Stimulated activated CD8-positive, alpha-beta memory T cell treated with anti-CD3 and anti-CD28 coated beads, Interleukin-7, amount 100 ng/mL, for 4 hours (primary cell): ENCODE measurements at regions not wholly inside any gene's neighbourhood (a gene's known extent, or its start where the extent isn't known, plus 50 kb on each side); places are given as distances from the start of the nearest gene placed in this dataset.
"Not testable (repeated sequence)": the region's sequence is repeated elsewhere in the genome, so short reads cannot be mapped to it uniquely, and the experiment has no call there.

Source experiments
- DNase-seq, 2 donors: peaks; one replicate each; pipeline ENCODE4 v3.0.0-alpha.2; 2020; ENCODE audit warnings: low read depth in 2 of 2

GRCh38 chr4:66186095-66186494 lies 515.8 kb upstream of the EPHA5 start:
- no peak for DNase-seq

GRCh38 chr4:66182636-66183035 lies 512.3 kb upstream of the EPHA5 start:
- DNase-seq: no peak

GRCh38 chr4:66178906-66179305 lies 508.6 kb upstream of the EPHA5 start:
- DNase-seq: no peak

GRCh38 chr4:66169341-66169740 lies 499.1 kb upstream of the EPHA5 start:
- DNase-seq: no peak

GRCh38 chr4:66164869-66165268 lies 494.6 kb upstream of the EPHA5 start:
- no peak for DNase-seq

- no peak for DNase-seq
These were observed 490.3 kb upstream of the EPHA5 start for GRCh38 chr4:66160606-66161005.

GRCh38 chr4:66157594-66157993 lies 487.3 kb upstream of the EPHA5 start:
- no peak for DNase-seq

GRCh38 chr4:66130042-66130441 lies 459.8 kb upstream of the EPHA5 start:
- DNase-seq: no peak

GRCh38 chr4:66123831-66124413 lies 453.6 kb upstream of the EPHA5 start:
- no peak for DNase-seq

GRCh38 chr4:66123190-66123589 lies 452.9 kb upstream of the EPHA5 start:
- DNase-seq: no peak

GRCh38 chr4:66115231-66115630 lies 444.9 kb upstream of the EPHA5 start:
- not testable (repeated sequence) for DNase-seq

- no peak for DNase-seq
These were observed 438.6 kb upstream of the EPHA5 start for GRCh38 chr4:66108898-66109297.

GRCh38 chr4:66097218-66097617 lies 426.9 kb upstream of the EPHA5 start:
- DNase-seq: no peak

- no peak for DNase-seq
These were observed 424.8 kb upstream of the EPHA5 start for GRCh38 chr4:66095065-66095464.

- DNase-seq: no peak
These were observed 423.8 kb upstream of the EPHA5 start for GRCh38 chr4:66094070-66094469.

GRCh38 chr4:66091786-66092185 lies 421.5 kb upstream of the EPHA5 start:
- no peak for DNase-seq

GRCh38 chr4:66073961-66074360 lies 403.7 kb upstream of the EPHA5 start:
- no peak for DNase-seq

- no peak for DNase-seq
These were observed 401.6 kb upstream of the EPHA5 start for GRCh38 chr4:66071911-66072310.

GRCh38 chr4:66062921-66063320 lies 392.6 kb upstream of the EPHA5 start:
- no peak for DNase-seq

- DNase-seq: no peak
These were observed 391.8 kb upstream of the EPHA5 start for GRCh38 chr4:66062044-66062443.

GRCh38 chr4:66059556-66059955 lies 389.3 kb upstream of the EPHA5 start:
- no peak for DNase-seq

- DNase-seq: no peak
These were observed 388.8 kb upstream of the EPHA5 start for GRCh38 chr4:66059136-66059535.

- DNase-seq: no peak
These were observed 385.7 kb upstream of the EPHA5 start for GRCh38 chr4:66055999-66056398.

- no peak for DNase-seq
These were observed 382.1 kb upstream of the EPHA5 start for GRCh38 chr4:66052426-66052825.
